Neutrophil (primary cell): ENCODE measurements at regions not wholly inside any gene's neighbourhood (a gene's known extent, or its start where the extent isn't known, plus 50 kb on each side); places are given as distances from the start of the nearest gene placed in this dataset.
"Not testable (repeated sequence)": the region's sequence is repeated elsewhere in the genome, so short reads cannot be mapped to it uniquely, and the experiment has no call there.

Experiments
- H3K27ac ChIP-seq: fragments of 200-600 bp; sonication (generic); 2 replicates; pipeline ENCODE4 v1.5.1; 2016; ENCODE audit warnings: mild to moderate bottlenecking, moderate library complexity
- H3K27me3 ChIP-seq: fragments of 200-600 bp; sonication (generic); 2 replicates; pipeline ENCODE4 v1.6.0; 2016; ENCODE audit warnings: mild to moderate bottlenecking
- H3K36me3 ChIP-seq: fragments of 200-600 bp; sonication (generic); 2 replicates; pipeline ENCODE4 v1.5.1; 2017
- H3K4me1 ChIP-seq, 2 experiments: fragments of 200-600 bp in 1 of 2; sonication (generic) in 1 of 2; 1 replicate in 1 of 2; 2 replicates in 1 of 2; pipeline versions ENCODE4 v1.5.1 to v1.6.1; 2013 to 2016; ENCODE audit warnings: low read depth in 1 of 2, low read length in 1 of 2, mild to moderate bottlenecking in 1 of 2, moderate library complexity in 1 of 2; ENCODE audit not compliant: control insufficient read depth in 1 of 2, insufficient read depth in 1 of 2
- H3K4me3 ChIP-seq, 2 experiments: fragments of 200-600 bp in 1 of 2; sonication (generic) in 1 of 2; 1 replicate in 1 of 2; 2 replicates in 1 of 2; pipeline ENCODE4 v1.5.1; 2013 to 2016; ENCODE audit warnings: low read depth in 1 of 2, low read length in 1 of 2, mild to moderate bottlenecking in 1 of 2, moderate library complexity in 1 of 2
- H3K9me3 ChIP-seq: fragments of 200-600 bp; sonication (generic); 2 replicates; pipeline ENCODE4 v1.5.1; 2016
- CTCF ChIP-seq: fragments of 200-600 bp; sonication (generic); IDR thresholded peaks from 2 replicates; pipeline ENCODE4 v1.5.1; 2016; ENCODE audit warnings: antibody characterized with exemption

GRCh38 chr6:8858854-8859331 is 423.5 kb upstream of the SLC35B3 start:
- H3K4me3 ChIP-seq = no peak overlapping the region

GRCh38 chr6:8857160-8857559 is 421.8 kb upstream of the SLC35B3 start:
- Histone ChIP-seq H3K36me3 (no peaks in the 10 kb centered on the region), H3K4me1 (peaks cover 0 to 7% of the 10 kb centered on the region in 2 experiments), H3K9me3 (no peaks in the 10 kb centered on the region), H3K4me3 (no peak overlapping the region), H3K27ac (no peak overlapping the region), H3K27me3 (no peaks in the 10 kb centered on the region)
- no peak for TF ChIP-seq CTCF

More at GRCh38 chr6:8858854-8859331, 423.5 kb upstream of the SLC35B3 start:
- Histone ChIP-seq H3K36me3 (no peaks in the 10 kb centered on the region), H3K27me3 (no peaks in the 10 kb centered on the region), H3K27ac (no peak overlapping the region), H3K4me1 (peaks cover 0 to 7% of the 10 kb centered on the region in 2 experiments), H3K9me3 (no peaks in the 10 kb centered on the region)
- no peak for TF ChIP-seq CTCF

GRCh38 chr6:8855411-8855810 is 420.1 kb upstream of the SLC35B3 start:
- Histone ChIP-seq H3K27me3 (no peaks in the 10 kb centered on the region), H3K9me3 (no peaks in the 10 kb centered on the region), H3K27ac (no peak overlapping the region), H3K4me3 (no peak overlapping the region), H3K4me1 (peaks cover 0 to 7% of the 10 kb centered on the region in 2 experiments), H3K36me3 (no peaks in the 10 kb centered on the region)
- TF ChIP-seq CTCF = no peak

- TF ChIP-seq CTCF = no peak
- Histone ChIP-seq H3K4me3 (no peak overlapping the region), H3K36me3 (no peaks in the 10 kb centered on the region)
Observed at GRCh38 chr6:8852332-8852731, 417.0 kb upstream of the SLC35B3 start.

GRCh38 chr6:8846680-8847079 is 411.3 kb upstream of the SLC35B3 start:
- H3K9me3 ChIP-seq, H3K36me3 ChIP-seq, H3K27ac ChIP-seq, H3K4me1 ChIP-seq, H3K27me3 ChIP-seq, H3K4me3 ChIP-seq: not testable (repeated sequence)

More at GRCh38 chr6:8852332-8852731, 417.0 kb upstream of the SLC35B3 start:
- Histone ChIP-seq H3K27ac (no peak overlapping the region), H3K9me3 (no peaks in the 10 kb centered on the region), H3K27me3 (no peaks in the 10 kb centered on the region), H3K4me1 (peaks cover 0 to 7% of the 10 kb centered on the region in 2 experiments)

GRCh38 chr6:8845690-8846089 is 410.3 kb upstream of the SLC35B3 start:
- H3K27ac ChIP-seq = no peak overlapping the region
- no peaks in the 10 kb centered on the region for H3K9me3 ChIP-seq
- H3K27me3 ChIP-seq = no peaks in the 10 kb centered on the region
- H3K4me1 ChIP-seq = no peaks in the 10 kb centered on the region
- H3K4me3 ChIP-seq = no peak overlapping the region
- TF ChIP-seq CTCF = no peak
- no peaks in the 10 kb centered on the region for H3K36me3 ChIP-seq
